Activated gamma-delta T cell (primary cell): ENCODE measurements at regions not wholly inside any gene's neighbourhood (a gene's known extent, or its start where the extent isn't known, plus 50 kb on each side); places are given as distances from the start of the nearest gene placed in this dataset.
"Not testable (repeated sequence)": the region's sequence is repeated elsewhere in the genome, so short reads cannot be mapped to it uniquely, and the experiment has no call there.

Experiments
- DNase-seq: peaks from one replicate; lab custom pipeline; 2025; lab: John Stamatoyannopoulos, UW

DNA sequence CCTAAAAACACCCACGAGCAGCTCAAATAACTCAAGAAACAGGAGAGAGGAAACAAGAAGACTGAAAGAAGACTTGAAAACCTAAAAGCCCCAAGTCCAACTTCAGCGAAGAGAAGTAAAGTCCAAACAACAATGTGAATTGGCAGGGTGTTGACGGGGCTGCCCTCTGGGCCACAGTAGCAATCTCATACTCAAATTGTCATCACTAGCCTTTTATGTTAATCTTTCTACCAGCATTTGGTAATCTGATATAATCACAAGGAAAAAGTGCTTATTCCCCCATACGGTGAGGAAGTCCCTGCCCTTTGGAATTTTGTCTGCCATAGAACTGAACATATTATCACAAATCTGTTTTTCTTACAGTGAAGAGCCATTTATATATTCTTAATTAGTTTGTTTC is 51.5 kb upstream of the IFNE start:
- no peak for DNase-seq

DNA sequence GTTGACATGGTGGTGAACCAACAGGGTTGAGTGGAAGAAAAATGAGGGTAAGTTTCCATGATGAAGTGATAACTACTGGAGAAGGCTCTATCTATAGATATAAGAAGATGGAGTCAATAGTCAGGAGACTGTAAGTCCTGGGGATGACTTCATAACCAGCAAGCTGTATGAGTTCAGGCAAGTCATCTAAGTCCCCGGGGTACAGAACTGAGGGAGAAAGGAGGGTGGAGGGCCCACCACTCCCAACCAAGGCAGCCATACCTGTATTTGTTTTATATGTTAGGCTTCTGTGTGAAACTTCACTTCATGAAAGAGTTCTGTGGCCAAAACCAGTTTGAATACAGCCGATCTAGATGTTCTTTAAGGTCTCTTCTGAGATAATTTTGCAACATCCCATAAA is 53.3 kb upstream of the IFNE start:
- no peak for DNase-seq

DNA sequence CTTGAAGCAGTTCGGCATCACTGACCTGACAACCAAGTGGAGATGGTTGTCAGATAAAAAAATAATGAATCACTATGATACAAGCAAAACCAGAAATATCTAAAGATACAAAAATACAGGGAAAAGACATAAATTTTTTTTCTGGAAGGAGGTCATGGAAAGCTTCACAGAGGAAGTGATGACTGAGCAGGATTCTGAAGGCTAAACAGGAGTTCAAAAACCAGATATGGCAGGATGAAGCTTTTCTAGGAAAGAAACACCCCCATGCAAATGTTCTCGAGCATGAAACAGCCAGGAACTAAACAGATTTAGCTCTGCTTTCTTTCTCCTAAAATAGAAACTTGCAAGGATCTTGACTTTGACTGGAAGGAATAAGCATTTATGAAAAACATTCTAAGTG is 60.7 kb upstream of the IFNE start:
- DNase-seq = no peak

DNA sequence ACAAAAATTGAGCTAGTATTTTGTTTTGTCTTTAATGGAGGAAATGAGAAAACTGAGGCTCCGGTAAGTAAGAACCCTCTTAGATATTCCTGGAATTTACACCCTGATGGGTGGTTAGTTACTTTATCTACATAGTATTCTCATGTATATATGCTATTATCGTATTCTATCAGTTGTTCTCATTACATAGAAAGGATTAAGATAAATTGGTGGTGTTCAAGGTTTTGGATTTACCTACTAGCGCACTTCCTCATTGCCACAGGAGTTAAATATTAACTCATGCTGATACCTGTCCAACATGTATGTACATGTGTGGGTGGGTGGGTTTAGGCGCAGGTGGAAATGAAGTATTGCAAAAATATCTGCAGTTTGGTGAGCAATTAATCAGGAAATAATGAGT is 61.1 kb upstream of the IFNE start:
- no peak for DNase-seq

DNA sequence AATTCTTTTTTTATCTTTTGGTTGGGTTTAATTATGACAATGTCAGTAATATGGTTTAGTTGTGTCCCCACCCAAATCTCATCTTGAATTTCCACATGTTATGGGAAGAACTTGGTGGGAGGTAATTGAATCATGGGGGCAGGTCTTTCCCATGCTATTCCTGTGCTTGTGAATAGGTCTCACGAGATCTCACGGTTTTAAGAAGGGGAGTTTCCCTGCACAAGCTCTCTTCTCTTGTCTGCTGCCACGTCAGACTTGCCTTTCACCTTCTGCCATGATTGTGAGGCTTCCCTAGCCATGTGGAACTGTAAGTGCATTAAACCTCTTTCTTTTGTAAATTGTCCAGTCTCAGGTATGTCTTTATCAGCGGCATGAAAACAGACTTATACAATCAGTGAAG is 61.7 kb upstream of the IFNE start:
- DNase-seq = not testable (repeated sequence)

DNA sequence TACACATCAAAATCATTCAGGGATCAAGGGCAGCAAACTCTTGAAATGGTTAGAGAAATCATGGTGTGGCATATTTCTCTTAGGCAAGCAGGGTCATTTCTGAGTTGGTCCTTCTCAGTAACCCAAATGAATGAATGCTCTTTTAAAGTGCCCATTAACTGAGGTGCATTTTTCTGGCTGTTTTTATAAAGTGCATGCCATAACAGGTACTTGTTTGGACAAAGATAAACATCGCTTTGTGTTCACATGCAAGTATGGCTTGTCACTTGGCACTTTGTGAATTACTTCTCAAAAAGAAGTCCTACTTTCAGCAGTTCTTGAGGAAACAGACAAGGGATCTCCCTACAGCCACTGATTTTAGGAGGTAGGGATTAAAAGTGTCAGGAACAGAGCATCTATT is 64.8 kb upstream of the IFNE start:
- DNase-seq = no peak

DNA sequence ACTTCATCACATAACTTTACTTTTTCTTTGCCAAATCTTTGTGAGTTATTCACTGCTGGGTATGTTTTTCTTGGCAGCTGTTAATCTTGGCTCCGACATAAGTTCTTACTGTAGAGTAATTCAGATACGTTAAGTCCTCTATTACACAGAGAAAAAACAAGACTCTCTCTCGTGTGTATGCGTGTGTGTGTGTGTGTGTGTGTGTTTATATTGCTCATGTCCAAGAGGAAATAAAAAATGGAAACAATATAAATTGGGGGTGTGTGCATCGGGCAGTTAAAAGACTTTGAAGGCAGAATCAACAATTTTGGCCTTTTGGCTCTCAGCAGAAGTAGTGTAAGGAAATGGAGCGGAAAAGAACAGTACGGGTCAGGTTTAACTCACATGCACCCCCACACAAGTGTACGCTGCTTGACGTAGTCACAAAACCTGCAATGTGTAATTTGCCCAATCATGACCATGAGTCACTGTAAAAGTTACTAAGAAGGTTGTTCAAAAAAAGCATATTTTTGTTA is 67.2 kb upstream of the IFNE start:
- DNase-seq = no peak

DNA sequence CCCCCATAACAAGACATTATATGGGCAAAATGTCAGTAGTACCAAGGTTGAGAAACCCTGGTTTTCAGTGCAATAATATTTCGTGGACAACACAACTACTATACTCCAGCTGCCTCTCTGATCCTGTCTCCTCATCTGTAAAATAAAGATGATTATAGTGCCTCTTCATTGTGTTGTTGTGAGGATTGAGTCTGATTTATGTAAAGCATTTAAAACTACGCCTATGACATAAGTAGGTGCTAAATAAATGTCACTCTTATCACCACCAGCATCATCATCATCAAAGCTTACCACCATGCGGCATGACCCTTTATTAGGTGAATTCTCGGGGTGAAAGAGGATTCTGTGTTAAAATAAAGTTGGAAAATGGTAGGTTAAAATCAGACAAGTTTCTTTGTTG is 67.8 kb upstream of the IFNE start:
- DNase-seq = no peak

DNA sequence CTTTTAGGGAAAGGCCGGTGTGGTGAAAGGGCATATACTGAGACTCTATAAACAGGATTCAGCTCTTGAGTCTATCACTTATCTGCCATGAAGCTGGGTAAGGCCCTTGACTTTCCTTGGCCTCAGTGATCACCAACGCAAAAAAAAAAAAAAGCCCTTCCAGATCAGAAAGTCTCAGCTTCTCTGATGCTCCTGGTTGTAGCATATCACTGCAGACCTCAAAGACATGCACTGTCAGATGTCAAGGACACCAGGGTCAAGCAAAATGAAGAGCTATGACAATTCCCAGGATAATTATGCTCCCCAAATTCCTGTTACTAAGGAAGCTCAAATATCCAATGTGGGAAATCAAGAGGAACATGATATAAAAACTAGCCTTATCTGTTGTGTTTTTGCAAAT is 68.3 kb upstream of the IFNE start:
- DNase-seq = no peak

DNA sequence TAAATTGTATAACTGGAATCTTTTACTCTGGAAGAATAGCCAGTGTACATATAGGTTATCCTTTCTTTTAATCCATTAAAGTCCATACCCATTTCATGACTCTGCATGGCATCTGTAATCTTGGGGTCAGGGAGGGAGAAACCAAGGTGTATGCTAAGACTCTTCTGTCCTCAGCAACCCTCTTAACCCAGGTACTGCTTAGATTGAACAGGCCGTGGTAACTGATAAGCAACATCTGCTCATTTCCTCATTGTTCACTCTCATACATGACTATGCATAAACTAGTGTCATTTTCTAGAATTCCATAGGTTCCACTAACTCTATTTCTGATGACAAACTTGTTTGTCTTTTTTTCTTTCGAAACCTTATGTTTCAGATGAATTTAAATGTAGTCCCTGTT is 69.3 kb upstream of the IFNE start:
- DNase-seq = no peak

DNA sequence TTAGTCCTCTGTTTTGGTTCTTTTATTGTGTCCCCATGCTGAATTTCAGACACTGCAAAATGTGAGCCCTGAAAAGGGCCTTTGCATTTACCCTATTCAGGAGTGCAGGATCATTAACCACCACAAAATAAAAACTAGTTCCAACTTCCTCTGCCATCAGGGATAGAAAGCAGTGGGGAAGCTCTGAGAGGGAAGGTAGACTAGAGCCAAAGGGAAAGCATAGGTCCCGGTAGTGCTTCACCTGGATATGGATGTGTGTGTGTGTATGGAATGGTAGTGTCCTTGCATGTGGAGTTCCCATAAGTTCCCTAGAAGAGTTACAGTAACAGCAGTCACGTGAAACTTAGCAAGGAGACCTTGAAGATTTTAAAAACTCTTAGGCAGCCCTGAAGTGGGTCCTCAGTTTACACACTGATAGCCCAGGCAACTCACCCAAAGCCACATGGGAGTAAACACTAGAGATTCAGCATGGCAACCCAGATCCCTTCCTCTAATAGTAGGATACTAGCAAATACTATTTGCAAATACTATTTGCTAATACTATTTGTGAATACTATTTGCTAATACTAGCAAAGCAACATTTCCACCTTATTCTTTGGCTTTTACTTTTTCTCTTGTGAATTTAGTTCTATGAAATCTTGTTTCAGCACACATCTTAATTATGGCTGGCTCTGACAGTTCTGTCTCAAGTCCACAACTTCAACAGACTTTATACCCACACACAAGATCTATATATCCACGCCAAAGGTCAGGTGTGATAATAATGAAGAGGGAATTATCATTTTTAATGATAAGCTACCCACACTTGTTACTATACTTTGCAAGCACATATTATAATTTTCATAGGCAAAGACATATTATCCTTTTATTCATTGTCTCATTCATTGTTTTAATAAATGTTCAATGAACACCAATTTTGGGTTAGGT is 70.4 kb upstream of the IFNE start:
- no peak for DNase-seq

DNA sequence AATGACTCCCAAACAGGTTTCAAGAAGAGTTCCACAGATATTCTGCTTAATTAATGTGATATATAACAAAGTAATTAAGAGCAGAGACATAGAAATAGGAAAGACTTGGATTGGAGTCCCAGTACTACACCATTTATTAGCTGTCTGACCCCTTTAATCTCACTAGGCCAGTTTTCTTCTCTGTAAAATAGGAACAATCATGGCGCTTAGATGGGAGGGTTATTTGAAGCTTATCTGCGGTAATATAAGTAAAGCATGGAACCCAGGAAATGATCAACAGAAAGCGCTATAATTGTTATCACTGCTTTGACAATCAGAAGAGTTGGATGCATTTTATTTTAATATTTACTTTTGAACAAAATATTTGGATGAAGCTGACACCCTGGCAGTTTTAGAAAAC is 71.3 kb upstream of the IFNE start:
- DNase-seq = no peak

DNA sequence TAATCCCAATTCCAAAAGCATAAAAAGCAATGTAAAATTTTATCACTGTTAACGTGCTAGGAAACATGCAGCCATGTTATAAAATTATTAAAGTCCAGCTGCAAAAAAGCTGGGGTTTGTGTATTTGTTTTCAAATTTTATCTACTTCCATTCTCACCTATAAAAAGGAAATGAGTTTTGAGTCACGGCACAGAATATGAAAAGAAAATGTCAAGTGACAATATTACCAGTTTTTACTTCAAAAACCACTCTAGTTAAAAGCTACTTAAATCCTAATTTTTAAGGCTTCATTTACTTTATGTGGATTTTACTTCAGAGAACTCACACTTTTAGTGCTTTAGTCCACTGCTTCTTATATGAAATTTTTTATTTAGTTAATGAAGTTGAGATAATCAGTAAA is 72.7 kb upstream of the IFNE start:
- no peak for DNase-seq

DNA sequence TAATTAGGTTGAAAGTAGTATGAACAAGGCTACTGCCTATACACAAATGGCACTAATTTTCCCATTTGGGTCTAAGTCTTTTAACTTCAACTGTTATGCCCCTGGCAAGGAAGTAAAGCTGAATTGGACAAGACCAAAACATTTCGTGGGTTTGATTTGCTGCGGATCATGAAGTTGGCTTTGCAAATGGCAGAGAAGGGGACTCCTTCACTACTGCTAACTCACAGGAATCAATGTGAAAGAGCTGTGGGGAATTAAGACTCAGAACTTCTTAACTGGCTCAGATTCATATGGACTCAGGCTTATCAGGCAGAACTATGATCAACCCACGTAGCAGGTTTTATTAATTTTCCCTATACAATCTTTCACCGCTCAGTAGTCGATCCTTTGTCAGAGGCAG is 73.8 kb upstream of the IFNE start:
- no peak for DNase-seq

DNA sequence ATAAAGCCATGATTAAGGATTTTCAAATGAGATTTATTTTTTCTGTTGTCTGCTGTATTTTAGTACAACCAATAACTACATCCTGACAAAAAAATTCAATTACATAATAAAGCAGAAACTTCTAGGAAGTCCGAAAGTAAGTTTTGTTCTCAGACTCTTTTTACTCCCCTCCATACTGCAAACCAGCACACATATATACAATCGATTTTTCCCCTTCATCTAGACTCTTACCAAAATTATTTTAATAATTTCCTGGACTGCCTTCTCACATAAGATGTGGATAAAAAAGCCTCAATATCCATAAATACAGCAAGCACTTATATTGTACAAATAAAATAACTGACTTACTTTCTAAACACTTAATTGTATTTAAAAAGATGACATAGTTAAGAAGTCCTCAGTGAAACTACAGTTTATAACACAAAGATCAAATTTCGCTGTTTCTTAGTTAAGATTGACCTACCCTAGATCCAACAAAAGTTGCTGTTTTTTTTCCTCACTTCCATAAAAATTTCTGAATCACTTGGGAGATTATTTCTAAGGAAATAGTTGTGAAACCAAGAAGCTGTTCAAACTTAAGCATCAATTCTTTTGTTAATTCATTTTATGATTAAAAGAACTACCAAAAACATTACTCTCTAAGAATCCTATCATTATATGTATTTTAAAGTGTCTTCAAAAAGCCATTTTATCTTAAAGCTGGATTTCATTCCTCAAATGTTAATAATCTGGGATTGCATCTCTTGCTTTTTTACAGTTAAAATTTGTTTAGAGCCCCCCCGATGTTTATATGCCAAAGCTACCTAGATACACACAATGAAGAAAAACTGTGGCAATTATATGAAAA is 74.7 kb upstream of the IFNE start:
- DNase-seq = no peak

DNA sequence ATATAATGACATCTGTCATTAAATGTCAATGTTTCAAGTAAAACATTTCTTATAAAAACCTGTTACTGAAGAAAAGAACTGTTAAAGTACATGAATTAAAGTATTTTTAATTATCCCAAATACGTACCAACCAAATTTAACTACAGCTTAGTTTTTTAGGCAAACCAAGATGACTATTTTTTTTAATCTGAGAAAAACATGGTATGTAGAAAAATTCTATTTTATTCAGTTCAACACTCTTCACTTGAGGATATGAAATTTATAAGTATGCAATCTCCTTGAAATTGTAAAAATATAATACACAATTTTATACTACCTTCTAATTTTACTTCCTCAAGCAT is 75.3 kb upstream of the IFNE start:
- no peak for DNase-seq

DNA sequence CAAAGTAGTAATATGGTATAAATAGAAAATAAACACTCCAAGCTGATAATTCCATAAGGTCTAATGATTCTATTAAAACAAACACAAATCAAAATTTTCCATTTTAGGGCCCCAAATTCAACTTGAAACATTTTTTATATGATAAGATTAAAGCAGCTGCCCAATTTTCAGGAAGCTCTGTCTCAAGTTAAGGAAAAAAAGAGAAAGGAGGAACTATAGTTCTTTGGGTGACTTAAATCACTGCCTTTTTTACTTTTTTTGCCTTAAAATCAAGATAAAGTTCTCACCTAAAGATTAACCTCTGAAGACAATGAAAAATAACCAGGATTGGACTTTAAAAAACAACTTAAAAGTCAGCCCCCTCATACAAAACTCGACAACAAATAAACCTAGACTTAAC is 76.0 kb upstream of the IFNE start:
- DNase-seq = no peak

DNA sequence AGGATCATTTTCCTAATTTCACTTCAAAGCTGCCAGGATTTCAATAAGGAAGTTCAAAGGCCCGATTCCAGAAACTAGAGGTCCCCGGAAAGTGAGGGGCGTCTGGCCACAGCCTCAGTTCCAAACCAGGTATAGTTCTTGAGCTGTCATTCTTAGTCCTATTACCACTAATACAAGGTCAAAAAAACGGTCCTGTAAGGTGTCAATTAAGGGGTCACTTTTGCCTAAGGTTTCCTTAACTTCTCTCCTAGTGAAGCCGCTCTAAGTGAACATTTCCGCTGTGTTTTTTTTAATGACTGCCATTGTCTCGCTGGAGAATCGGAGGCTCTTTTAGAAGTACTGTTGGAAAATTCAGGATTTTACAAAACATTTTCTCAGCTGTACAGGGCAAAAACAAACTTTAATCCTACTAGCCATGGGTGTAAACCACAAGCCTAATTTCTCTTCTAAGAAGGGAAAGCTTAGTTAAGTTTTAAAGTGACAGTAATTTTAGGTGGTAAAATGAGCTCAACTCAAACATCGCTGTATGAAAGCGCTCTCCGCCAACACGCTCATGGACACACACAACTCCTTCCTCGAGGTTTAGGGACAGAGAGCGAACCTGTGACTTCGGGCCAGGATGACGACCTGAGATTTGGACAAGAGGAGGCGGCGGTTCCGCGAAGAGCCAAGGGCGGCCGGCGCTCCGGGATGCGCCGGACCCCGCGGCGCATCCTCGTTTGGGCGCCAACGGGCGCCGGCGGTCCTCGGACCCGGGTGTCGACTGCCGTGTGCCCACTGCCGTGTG is 76.7 kb upstream of the IFNE start:
- DNase-seq = no peak

DNA sequence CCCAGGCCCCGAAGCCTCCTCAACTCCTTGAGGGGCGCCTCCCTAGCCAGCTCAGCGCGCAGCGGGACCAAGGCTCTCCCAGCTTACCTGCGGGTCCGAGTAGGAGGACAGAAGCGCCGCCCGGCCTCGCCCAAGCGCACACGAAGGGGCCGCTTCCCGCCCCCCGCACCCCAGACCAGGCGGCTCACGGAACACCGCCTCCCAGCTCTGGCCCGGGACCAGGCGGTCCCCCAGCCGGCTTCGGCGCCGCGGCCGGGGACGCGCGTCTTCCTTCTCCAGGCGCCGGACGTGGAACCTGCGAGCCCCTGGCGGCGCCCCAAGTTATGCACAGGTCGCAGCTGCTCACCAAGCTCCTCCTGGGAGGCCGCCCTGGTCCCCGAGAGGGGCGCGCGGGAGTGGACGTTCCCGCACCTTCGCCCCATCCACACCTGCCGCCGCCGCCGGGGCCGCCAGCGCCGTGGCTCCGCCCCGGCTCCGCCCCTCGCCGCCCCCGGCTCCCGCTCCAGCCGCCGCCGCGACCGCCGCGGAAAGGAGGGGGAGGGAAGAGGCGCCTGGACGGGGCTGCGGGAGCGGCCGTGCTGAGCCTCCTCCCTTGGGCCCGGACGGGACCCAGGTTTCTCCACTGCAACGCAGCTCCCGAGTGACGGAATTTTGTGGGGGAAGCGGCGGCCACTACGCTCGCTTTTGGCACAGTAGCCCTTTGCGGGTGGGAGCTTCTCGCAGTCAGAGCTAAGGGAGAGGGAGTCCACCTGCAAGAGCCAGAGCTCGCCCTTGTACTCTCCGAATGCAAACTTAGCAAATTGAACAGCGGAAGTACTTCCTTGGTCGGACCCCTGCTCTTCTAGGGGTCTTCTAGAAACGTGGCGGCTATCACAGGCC is 77.5 kb upstream of the IFNE start:
- DNase-seq = peak; percentile 22

DNA sequence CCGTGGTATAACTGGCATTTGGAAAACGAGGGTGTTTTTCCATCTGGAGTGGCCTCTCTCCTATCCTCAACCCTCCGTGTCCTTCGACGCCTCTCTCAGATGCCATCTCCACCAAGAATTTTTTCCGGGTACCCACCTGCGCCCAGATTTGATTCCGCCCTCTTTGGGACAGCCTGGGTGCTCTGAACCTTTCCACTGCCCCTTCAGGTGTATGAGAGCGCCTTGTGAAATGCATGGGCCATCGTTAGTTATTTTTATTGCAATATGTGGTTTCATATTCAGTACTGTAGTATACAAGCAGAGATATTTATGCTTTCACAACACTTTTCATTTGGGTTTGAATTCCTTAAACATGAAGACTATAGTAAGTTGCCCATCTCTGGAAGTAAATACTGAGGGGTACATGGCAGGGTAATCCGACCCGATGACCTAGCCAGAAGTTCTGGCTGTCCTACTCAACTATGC is 78.2 kb upstream of the IFNE start:
- no peak for DNase-seq

DNA sequence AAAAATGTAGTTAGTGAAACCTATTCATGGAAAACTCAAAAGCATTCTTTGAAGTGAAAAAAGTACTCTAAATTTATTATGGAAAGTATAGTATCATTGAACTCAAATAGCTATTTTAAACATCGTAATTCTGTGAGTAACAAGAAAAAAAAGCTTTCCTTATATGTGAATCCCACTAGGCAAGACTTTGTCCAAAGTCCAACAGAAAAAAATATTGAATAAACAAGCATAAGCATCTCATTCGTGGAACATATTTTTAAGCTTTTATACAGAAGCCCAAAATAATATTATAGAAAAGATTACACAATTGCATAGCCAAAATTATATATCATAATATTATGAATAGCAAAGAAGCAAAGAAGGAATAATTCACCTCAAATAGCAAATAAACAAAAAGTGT is 79.4 kb upstream of the IFNE start:
- DNase-seq = no peak
